Osteoblast (primary cell): ENCODE measurements at regions not wholly inside any gene's neighbourhood (a gene's known extent, or its start where the extent isn't known, plus 50 kb on each side); places are given as distances from the start of the nearest gene placed in this dataset.

Experiments
- DNase-seq: peaks from one replicate; pipeline ENCODE4 v3.0.0; 2011; ENCODE audit warnings: low spot score, mixed read lengths; ENCODE audit not compliant: insufficient read length; ENCODE audit errors: missing footprints
- H2AFZ ChIP-seq: 2 replicates; pipeline ENCODE4 v1.6.0; 2011; ENCODE audit warnings: mild to moderate bottlenecking, low read length
- H3K27ac ChIP-seq: 2 replicates; pipeline ENCODE4 v1.5.1; 2011; ENCODE audit warnings: mild to moderate bottlenecking, low read depth, low read length, moderate library complexity
- H3K27me3 ChIP-seq: 2 replicates; pipeline ENCODE4 v1.6.0; 2012; ENCODE audit warnings: mild to moderate bottlenecking, control low read depth, inconsistent platforms, low read length, moderate library complexity; ENCODE audit not compliant: insufficient read depth
- H3K36me3 ChIP-seq: 2 replicates; pipeline ENCODE4 v1.5.1; 2011; ENCODE audit warnings: mild to moderate bottlenecking, low read length, control low read depth, moderate library complexity; ENCODE audit not compliant: insufficient read depth
- H3K4me1 ChIP-seq: 2 replicates; pipeline ENCODE4 v1.5.1; 2011; ENCODE audit warnings: mild to moderate bottlenecking, low read length, control low read depth, moderate library complexity; ENCODE audit not compliant: insufficient read depth
- H3K4me2 ChIP-seq: 2 replicates; pipeline ENCODE4 v1.6.0; 2011; ENCODE audit warnings: mild to moderate bottlenecking, low read length; ENCODE audit not compliant: insufficient read depth
- H3K4me3 ChIP-seq: fragments of 200-600 bp; sonication (generic); 3 replicates; pipeline ENCODE4 v1.5.1; 2012; ENCODE audit warnings: mild to moderate bottlenecking, low read length, inconsistent platforms; ENCODE audit not compliant: insufficient read depth
- H3K79me2 ChIP-seq: 2 replicates; pipeline ENCODE4 v1.6.0; 2012; ENCODE audit warnings: mild to moderate bottlenecking, low read length, control low read depth, inconsistent platforms; ENCODE audit not compliant: insufficient read depth
- H3K9me3 ChIP-seq: 2 replicates; pipeline ENCODE4 v1.5.1; 2011; ENCODE audit warnings: low read depth, low read length, control low read depth
- H4K20me1 ChIP-seq: 2 replicates; pipeline ENCODE4 v1.6.0; 2012; ENCODE audit warnings: mild to moderate bottlenecking, low read length, control low read depth; ENCODE audit not compliant: insufficient read depth
- TF ChIP-seq, protein P1 (sequence below): IDR thresholded peaks from 2 replicates; pipeline ENCODE4 v1.5.1; 2011; ENCODE audit warnings: mild to moderate bottlenecking, low read depth, low read length, moderate library complexity; ENCODE audit errors: extremely low read depth

DNA sequence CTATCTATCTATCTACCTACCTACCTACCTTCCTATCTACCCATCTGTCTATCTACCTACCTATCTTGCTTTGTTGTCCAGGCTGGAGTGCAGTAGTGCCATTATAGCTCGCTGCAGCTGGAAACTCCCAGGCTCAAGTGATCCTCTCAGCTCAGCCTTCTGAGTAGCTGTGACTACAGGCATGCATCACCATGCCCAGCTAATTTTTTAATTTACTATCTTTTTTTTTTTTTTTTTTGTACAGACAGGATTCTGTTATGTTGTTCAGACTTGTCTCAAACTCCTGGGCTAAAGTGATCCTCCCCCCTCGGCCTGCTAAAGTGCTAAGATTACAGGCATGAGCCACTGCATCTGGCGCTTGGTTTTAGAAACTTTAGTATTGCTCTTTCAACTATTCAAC is 762.4 kb downstream of the SLC6A15 start:
- Histone ChIP-seq H3K9me3 (no peaks in the 10 kb centered on the region), H3K27me3 (no peaks in the 10 kb centered on the region), H3K4me2 (no peak overlapping the region), H3K4me1 (no peaks in the 10 kb centered on the region), H3K4me3 (no peak overlapping the region), H3K79me2 (no peaks in the 10 kb centered on the region), H4K20me1 (no peaks in the 10 kb centered on the region), H2AFZ (no peak overlapping the region), H3K36me3 (no peaks in the 10 kb centered on the region), H3K27ac (no peak overlapping the region)
- TF ChIP-seq, protein P1, sequence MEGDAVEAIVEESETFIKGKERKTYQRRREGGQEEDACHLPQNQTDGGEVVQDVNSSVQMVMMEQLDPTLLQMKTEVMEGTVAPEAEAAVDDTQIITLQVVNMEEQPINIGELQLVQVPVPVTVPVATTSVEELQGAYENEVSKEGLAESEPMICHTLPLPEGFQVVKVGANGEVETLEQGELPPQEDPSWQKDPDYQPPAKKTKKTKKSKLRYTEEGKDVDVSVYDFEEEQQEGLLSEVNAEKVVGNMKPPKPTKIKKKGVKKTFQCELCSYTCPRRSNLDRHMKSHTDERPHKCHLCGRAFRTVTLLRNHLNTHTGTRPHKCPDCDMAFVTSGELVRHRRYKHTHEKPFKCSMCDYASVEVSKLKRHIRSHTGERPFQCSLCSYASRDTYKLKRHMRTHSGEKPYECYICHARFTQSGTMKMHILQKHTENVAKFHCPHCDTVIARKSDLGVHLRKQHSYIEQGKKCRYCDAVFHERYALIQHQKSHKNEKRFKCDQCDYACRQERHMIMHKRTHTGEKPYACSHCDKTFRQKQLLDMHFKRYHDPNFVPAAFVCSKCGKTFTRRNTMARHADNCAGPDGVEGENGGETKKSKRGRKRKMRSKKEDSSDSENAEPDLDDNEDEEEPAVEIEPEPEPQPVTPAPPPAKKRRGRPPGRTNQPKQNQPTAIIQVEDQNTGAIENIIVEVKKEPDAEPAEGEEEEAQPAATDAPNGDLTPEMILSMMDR, result no peak
- DNase-seq, result no peak

GRCh38 chr12:84148335-84148734 is 764.3 kb downstream of the SLC6A15 start:
- H3K9me3 ChIP-seq, result no peaks in the 10 kb centered on the region
- TF ChIP-seq, protein P1, result no peak
- H3K27ac ChIP-seq, result no peak overlapping the region
- H3K27me3 ChIP-seq, result no peaks in the 10 kb centered on the region
- no peak overlapping the region for H2AFZ ChIP-seq
- H3K79me2 ChIP-seq, result no peaks in the 10 kb centered on the region
- no peak overlapping the region for H3K4me2 ChIP-seq
- no peaks in the 10 kb centered on the region for H4K20me1 ChIP-seq
- DNase-seq, result no peak
- H3K36me3 ChIP-seq, result no peaks in the 10 kb centered on the region
- H3K4me1 ChIP-seq, result no peaks in the 10 kb centered on the region
- no peak overlapping the region for H3K4me3 ChIP-seq

- DNase-seq, result no peak
- Histone ChIP-seq H4K20me1 (no peaks in the 10 kb centered on the region), H3K4me3 (no peak overlapping the region), H3K27me3 (no peaks in the 10 kb centered on the region), H3K79me2 (no peaks in the 10 kb centered on the region), H3K4me1 (no peaks in the 10 kb centered on the region), H3K27ac (no peak overlapping the region), H2AFZ (no peak overlapping the region), H3K4me2 (no peak overlapping the region), H3K36me3 (no peaks in the 10 kb centered on the region), H3K9me3 (no peaks in the 10 kb centered on the region)
- TF ChIP-seq, protein P1, result no peak
Measured at GRCh38 chr12:84136862-84137367, 775.7 kb downstream of the SLC6A15 start.

GRCh38 chr12:84135586-84136279 is 776.9 kb downstream of the SLC6A15 start:
- Histone ChIP-seq H3K27ac (no peak overlapping the region), H2AFZ (no peak overlapping the region), H3K9me3 (no peaks in the 10 kb centered on the region), H3K27me3 (no peaks in the 10 kb centered on the region), H3K36me3 (no peaks in the 10 kb centered on the region), H3K4me2 (no peak overlapping the region), H3K4me1 (no peaks in the 10 kb centered on the region), H3K79me2 (no peaks in the 10 kb centered on the region), H4K20me1 (no peaks in the 10 kb centered on the region), H3K4me3 (no peak overlapping the region)
- no peak for DNase-seq
- TF ChIP-seq, protein P1, result no peak
